GM12878 (cell line): ENCODE measurements at regions not wholly inside any gene's neighbourhood (a gene's known extent, or its start where the extent isn't known, plus 50 kb on each side); places are given as distances from the start of the nearest gene placed in this dataset.

Experiments
- ATAC-seq: fragments of 200-7000 bp; cut with Tn5 transposase; 3 replicates; pipeline ENCODE4 v1.9.1; 2020; ENCODE audit warnings: mild to moderate bottlenecking, moderate library complexity
- BruUV-seq: library from RNA; stranded (reverse); fragments of 400-500 nt; replicated peaks from 2 replicates; lab custom pipeline; 2021; lab: Mats Ljungman, UMichigan
- CTCF ChIA-PET: fragments of 300-600 bp; sonication (Branson Sonifier 250); formaldehyde crosslinking; extraction: SDS; loops from one replicate; lab custom pipeline; 2021; ENCODE audit warnings: inconsistent platforms; lab: Yijun Ruan, JAX
- POLR2A ChIA-PET: fragments of 350-600 bp; formaldehyde crosslinking; extraction: SDS; loops from one replicate; lab custom pipeline; 2021; ENCODE audit warnings: inconsistent platforms; lab: Charles Lee
- RAD21 ChIA-PET: fragments of 300-600 bp; sonication (Branson Sonifier 250); formaldehyde crosslinking; loops from one replicate; lab custom pipeline; 2023; ENCODE audit warnings: antibody characterized with exemption; ENCODE audit not compliant: unreplicated experiment; lab: Charles Lee
- SMC1A ChIA-PET: fragments of 300-600 bp; sonication (Branson Sonifier 250); formaldehyde crosslinking; loops from one replicate; lab custom pipeline; 2023; ENCODE audit not compliant: unreplicated experiment, uncharacterized antibody; lab: Charles Lee
- DNase-seq: peaks from one replicate; pipeline ENCODE4 v3.0.0-alpha.2; 2011; ENCODE audit warnings: low read depth, low spot score
- FAIRE-seq: peaks from 3 replicates; lab custom pipeline; 2011; peaks lifted over from hg19 to GRCh38; lab: Jason Lieb, UNC
- H2AFZ ChIP-seq: 2 replicates; pipeline ENCODE4 v1.6.0; 2011; ENCODE audit warnings: low read depth, low read length, control low read depth; ENCODE audit not compliant: control insufficient read depth
- H3K27ac ChIP-seq: 2 replicates; pipeline ENCODE4 v1.5.1; 2011; ENCODE audit warnings: control low read depth; ENCODE audit not compliant: control insufficient read depth, insufficient read depth
- H3K27me3 ChIP-seq, 2 experiments: replicated peaks in 1 of 2; 2 replicates each; pipeline versions ENCODE4 v1.6.0 to v1.6.1; 2011; ENCODE audit warnings: low read length in 1 of 2; ENCODE audit not compliant: control insufficient read depth in 2 of 2, insufficient read depth in 2 of 2
- H3K36me3 ChIP-seq, 2 experiments: 2 replicates each; pipeline ENCODE4 v1.5.1; 2011; ENCODE audit warnings: low read length in 1 of 2; ENCODE audit not compliant: control insufficient read depth in 2 of 2, insufficient read depth in 2 of 2
- H3K4me1 ChIP-seq: 2 replicates; pipeline ENCODE4 v1.6.1; 2011; ENCODE audit warnings: mild to moderate bottlenecking, low read length, moderate library complexity, mixed read lengths; ENCODE audit not compliant: control insufficient read depth, insufficient read depth
- H3K4me2 ChIP-seq: 2 replicates; pipeline ENCODE4 v1.6.0; 2011; ENCODE audit warnings: control low read depth; ENCODE audit not compliant: control insufficient read depth, insufficient read depth
- H3K4me3 ChIP-seq: fragments of 200-600 bp; sonication (generic); 2 replicates; pipeline ENCODE4 v1.5.1; 2016
- H3K79me2 ChIP-seq: 2 replicates; pipeline ENCODE4 v1.6.0; 2011; ENCODE audit warnings: low read length; ENCODE audit not compliant: control insufficient read depth, insufficient read depth
- H3K9ac ChIP-seq: 2 replicates; pipeline ENCODE4 v1.8.0; 2011; ENCODE audit warnings: low read length, control low read depth, mixed read lengths; ENCODE audit not compliant: control insufficient read depth, insufficient read depth
- H3K9me3 ChIP-seq: replicated peaks from 3 replicates; pipeline ENCODE4 v1.5.1; 2011; ENCODE audit warnings: mild to moderate bottlenecking, low read length; ENCODE audit not compliant: control insufficient read depth, insufficient read depth
- H4K20me1 ChIP-seq: 2 replicates; pipeline ENCODE4 v1.6.0; 2011; ENCODE audit not compliant: control insufficient read depth, insufficient read depth
- CUX1 ChIP-seq: IDR thresholded peaks from 2 replicates; pipeline ENCODE4 v1.6.1; 2012; ENCODE audit warnings: improper control_type of control experiment, low read depth, low read length; ENCODE audit not compliant: insufficient replicate concordance
- EGR1 ChIP-seq, 2 experiments: IDR thresholded peaks; 1 replicate in 1 of 2; 2 replicates in 1 of 2; pipeline ENCODE4 v1.6.1; 2011 to 2012; ENCODE audit warnings: low read depth in 2 of 2, low read length in 2 of 2, borderline replicate concordance in 1 of 2, mild to moderate bottlenecking in 1 of 2, moderate library complexity in 1 of 2
- ETV6 ChIP-seq, 2 experiments: fragments of 450-650 bp in 1 of 2; IDR thresholded peaks in 1 of 2; conservative IDR thresholded peaks in 1 of 2; 2 replicates each; pipeline ENCODE4 v1.6.1; 2014; ENCODE audit warnings: antibody characterized with exemption in 1 of 2, borderline replicate concordance in 1 of 2, low read depth in 1 of 2, mild to moderate bottlenecking in 1 of 2, moderate library complexity in 1 of 2
- JUND ChIP-seq: IDR thresholded peaks from 2 replicates; pipeline ENCODE4 v1.6.1; 2012; ENCODE audit warnings: low read depth, mild to moderate bottlenecking, low read length, improper control_type of control experiment, moderate library complexity
- RELA ChIP-seq: fragments of 450-650 bp; IDR thresholded peaks from 2 replicates; pipeline ENCODE4 v1.8.0; 2014; ENCODE audit warnings: borderline replicate concordance; ENCODE audit not compliant: partially characterized antibody
- WGBS: methylation state at CpG from one replicate; pipeline ENCODE4 v1.1.6; 2016; ENCODE audit warnings: low lambda C conversion rate; ENCODE audit not compliant: insufficient replicate concordance, insufficient coverage; ENCODE audit errors: missing lambda C conversion rate; 5-methylcytosine and 5-hydroxymethylcytosine counted together
- in situ Hi-C: fragments of 300-500 bp; cut with MboI; formaldehyde crosslinking; loops from 9 replicates; pipeline ENCODE4 v1.14.3; 2018; ENCODE audit warnings: mixed read lengths
- intact Hi-C: fragments of 100-400 bp; cut with micrococcal nuclease; formaldehyde crosslinking; loops from one replicate; pipeline ENCODE4 v1.14.2; 2022; ENCODE audit not compliant: unreplicated experiment

GRCh38 chr15:69599271-69599670 is 146.7 kb downstream of the RPLP1 start (continued):
- no peak for TF ChIP-seq RELA

- RAD21 ChIA-PET, result interaction anchor here (1.3 kb wide), 1 partner anchor 114 kb away, joined by 3 read pairs; no protein-coding TSS in a partner anchor
- TF ChIP-seq EGR1 (IDR thresholded peaks at IDR 0.05; ENCODE audit: borderline replicate concordance in 1 of 2, low read depth in 2 of 2, low read length in 2 of 2) (no peak), JUND (no peak), ETV6 (conservative IDR thresholded peaks at IDR 0.05 in 1 of 2, IDR thresholded peaks at IDR 0.05 in 1 of 2; ENCODE audit: borderline replicate concordance in 1 of 2, low read depth in 1 of 2) (no peak), CUX1 (no peak)
- 28% methylated on average over 3 of the region's 3 CpGs for WGBS
- H3K4me3 ChIP-seq, result no peak overlapping the region
- no peaks in the 10 kb centered on the region for H3K9me3 ChIP-seq
- no peak for ATAC-seq
- H2AFZ ChIP-seq, result no peak overlapping the region
- no peaks in the 10 kb centered on the region for H3K79me2 ChIP-seq
- no peaks in the 10 kb centered on the region for H3K4me1 ChIP-seq
- DNase-seq, result no peak
- peaks cover 4 to 6% of the 10 kb centered on the region in 2 experiments; a peak in 2 of 4 replicates for H3K27me3 ChIP-seq
- CTCF ChIA-PET, result interaction anchor here (1.3 kb wide), 1 partner anchor 10 kb away, joined by 3 read pairs; no protein-coding TSS in a partner anchor
- BruUV-seq, result no TSS peak
- H3K9ac ChIP-seq, result no peak overlapping the region
- POLR2A ChIA-PET, result no interaction called here
- SMC1A ChIA-PET, result interaction anchor here (1.7 kb wide), 1 partner anchor 128 kb away, joined by 6 read pairs; no protein-coding TSS in a partner anchor
- H3K36me3 ChIP-seq, result no peaks in the 10 kb centered on the region
- FAIRE-seq, result no peak
- H4K20me1 ChIP-seq, result no peaks in the 10 kb centered on the region
- no peak overlapping the region for H3K4me2 ChIP-seq
- in situ Hi-C loops (no loop called here), intact Hi-C loops (no loop called here)
- H3K27ac ChIP-seq, result no peak overlapping the region
Measured at GRCh38 chr15:69600556-69601085, 148.0 kb downstream of the RPLP1 start.
